IPS-18a (cell line): ENCODE measurements at regions not wholly inside any gene's neighbourhood (a gene's known extent, or its start where the extent isn't known, plus 50 kb on each side); places are given as distances from the start of the nearest gene placed in this dataset.

Experiments
- H3K27ac ChIP-seq: one replicate; pipeline ENCODE4 v1.5.1; 2013; ENCODE audit warnings: low read length
- H3K27me3 ChIP-seq: one replicate; pipeline ENCODE4 v1.6.1; 2013; ENCODE audit warnings: mild to moderate bottlenecking, low read length; ENCODE audit not compliant: control insufficient read depth, insufficient read depth
- H3K36me3 ChIP-seq: one replicate; pipeline ENCODE4 v1.6.1; 2013; ENCODE audit warnings: low read depth, low read length; ENCODE audit not compliant: control insufficient read depth
- H3K4me1 ChIP-seq: one replicate; pipeline ENCODE4 v1.6.1; 2013; ENCODE audit warnings: low read depth, low read length; ENCODE audit not compliant: control insufficient read depth
- H3K4me3 ChIP-seq: one replicate; pipeline ENCODE4 v1.5.1; 2013; ENCODE audit warnings: low read length
- H3K9ac ChIP-seq: one replicate; pipeline ENCODE4 v1.6.1; 2013; ENCODE audit warnings: mild to moderate bottlenecking, low read length, moderate library complexity
- H3K9me3 ChIP-seq: one replicate; pipeline ENCODE4 v1.6.1; 2013; ENCODE audit warnings: low read depth, low read length; ENCODE audit not compliant: control insufficient read depth

DNA sequence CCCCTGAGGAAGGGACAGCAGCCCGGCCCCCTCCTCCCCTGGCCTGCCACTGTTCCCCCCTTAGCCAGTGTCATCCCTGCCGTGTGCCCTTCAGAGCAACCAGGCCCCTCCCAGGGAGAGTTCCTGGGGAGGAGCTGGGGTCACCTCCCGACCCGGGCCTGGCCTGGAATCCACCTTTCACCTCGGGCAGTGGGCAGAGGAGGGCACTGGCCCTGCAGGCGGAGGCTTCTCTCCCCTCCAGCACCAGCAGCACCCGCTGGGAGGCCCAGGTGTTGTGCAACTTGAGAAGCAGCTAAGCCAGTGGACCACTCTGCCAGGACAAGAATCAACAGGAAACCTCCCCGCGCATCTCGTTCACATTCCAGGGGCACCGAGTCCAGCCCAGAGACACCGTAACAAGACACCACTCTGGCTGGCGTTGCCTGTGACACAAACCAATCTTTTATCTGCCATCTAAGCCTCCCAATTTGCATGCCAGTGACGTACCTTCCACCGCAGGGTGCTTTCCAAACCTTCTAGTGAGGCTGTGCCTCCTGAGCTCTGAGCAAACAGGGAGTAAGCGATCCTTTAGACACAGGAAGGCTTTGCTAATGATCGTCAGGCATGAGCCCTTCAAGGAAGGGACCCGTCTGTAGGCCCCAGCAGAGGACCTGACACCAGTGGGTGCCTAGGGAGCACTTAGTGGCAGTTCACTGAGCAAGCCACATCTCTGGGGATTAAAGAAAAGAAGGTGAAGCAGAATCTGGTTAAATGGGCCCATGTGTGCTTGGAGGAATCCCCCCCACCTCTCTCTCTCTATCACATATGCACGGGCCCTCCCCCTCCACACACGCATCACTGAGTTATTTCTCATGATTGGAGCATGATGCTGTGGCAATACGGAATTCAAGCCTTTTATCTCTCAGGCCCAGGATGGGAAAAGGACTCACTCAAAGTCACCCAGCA, 98.9 kb upstream of the TLE3 start:
- no peak overlapping the region for H3K27ac ChIP-seq
- no peaks in the 10 kb centered on the region for H3K27me3 ChIP-seq
- H3K4me3 ChIP-seq: no peak overlapping the region
- no peaks in the 10 kb centered on the region for H3K36me3 ChIP-seq
- H3K9me3 ChIP-seq: no peaks in the 10 kb centered on the region
- no peak overlapping the region for H3K9ac ChIP-seq
- peaks cover 22% of the 10 kb centered on the region for H3K4me1 ChIP-seq

DNA sequence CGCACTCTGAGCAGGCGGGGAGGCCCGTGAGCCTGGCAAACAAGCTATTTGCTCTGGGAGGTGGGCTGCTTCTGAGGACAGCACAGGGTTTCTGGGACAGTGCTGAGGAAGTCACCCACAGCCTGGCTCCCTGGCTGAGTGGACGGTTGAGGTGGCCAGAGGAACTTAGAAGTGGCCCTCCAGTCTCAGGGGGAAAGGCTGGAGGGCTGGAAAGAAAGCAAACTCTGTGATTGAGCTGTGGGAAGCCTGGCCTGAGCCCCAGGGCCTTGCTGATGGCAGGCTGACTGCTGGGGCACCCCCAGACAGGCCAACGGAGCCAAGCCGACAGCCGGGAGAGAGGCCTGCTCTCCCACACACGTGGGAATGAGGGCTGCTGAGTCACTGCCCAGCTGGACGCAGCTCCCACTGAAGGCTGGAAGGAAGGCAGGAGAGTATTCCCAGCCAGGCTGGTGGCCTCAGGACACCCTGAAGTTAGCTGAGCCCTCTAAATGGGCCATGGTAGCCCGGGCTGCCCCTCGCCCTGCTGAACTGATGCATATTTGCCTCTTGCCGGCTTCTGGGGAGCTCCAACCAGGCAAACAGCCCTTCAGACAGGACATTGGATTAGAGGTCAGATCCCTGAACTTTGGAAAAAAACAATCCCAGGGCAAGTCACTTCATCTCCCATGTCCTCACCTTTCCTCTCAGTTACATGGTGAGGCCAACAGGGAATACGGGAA, 98.0 kb upstream of the TLE3 start:
- H3K4me3 ChIP-seq: no peak overlapping the region
- no peaks in the 10 kb centered on the region for H3K27me3 ChIP-seq
- no peaks in the 10 kb centered on the region for H3K9me3 ChIP-seq
- H3K4me1 ChIP-seq: peaks cover 22% of the 10 kb centered on the region
- no peak overlapping the region for H3K9ac ChIP-seq
- H3K36me3 ChIP-seq: no peaks in the 10 kb centered on the region
- no peak overlapping the region for H3K27ac ChIP-seq

DNA sequence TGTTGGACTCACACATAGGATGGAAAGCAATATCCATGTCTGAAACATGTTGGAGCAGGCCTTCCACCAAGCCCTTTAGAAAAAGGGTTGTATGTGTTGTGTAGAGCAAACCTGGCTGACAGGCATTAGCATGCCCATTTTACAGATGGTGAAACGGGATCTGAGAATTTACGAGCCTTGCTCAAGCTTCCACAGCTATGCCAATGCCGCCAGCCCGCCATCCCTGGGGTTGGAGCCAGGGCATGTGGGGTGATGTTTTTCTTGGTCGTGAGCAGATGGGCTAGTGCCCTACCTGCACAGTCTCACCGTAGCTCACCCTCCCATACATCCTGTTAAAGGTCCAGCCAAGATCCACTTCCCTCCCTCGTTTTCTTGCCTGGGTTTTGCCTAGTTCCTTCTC, 97.5 kb upstream of the TLE3 start:
- Histone ChIP-seq H3K27ac (no peak overlapping the region), H3K9me3 (no peaks in the 10 kb centered on the region), H3K4me1 (peaks cover 22% of the 10 kb centered on the region), H3K4me3 (no peak overlapping the region), H3K9ac (no peak overlapping the region), H3K27me3 (no peaks in the 10 kb centered on the region), H3K36me3 (no peaks in the 10 kb centered on the region)

DNA sequence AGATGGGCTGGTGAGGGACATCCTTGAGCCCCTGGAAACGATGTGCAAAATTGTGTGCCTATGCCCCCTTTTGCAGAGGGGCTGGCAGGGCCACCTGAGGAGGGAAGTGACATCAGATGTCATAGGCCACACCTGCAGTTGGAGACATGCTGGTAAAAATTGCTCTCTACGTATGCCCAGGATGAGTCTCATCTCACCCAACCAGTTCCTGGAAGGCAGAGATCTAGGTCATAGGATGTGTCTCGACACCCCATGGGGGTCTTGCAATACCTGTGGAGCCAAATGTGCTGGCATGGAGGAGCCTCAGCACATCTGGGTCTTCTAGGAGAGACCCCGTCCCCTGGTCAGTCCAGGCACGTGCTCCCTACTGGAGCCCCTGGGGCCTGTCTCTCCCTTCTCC, 96.5 kb upstream of the TLE3 start:
- H3K4me3 ChIP-seq: no peak overlapping the region
- H3K9ac ChIP-seq: no peak overlapping the region
- no peak overlapping the region for H3K27ac ChIP-seq
- H3K36me3 ChIP-seq: no peaks in the 10 kb centered on the region
- H3K9me3 ChIP-seq: no peaks in the 10 kb centered on the region
- H3K27me3 ChIP-seq: no peaks in the 10 kb centered on the region
- peaks cover 18% of the 10 kb centered on the region for H3K4me1 ChIP-seq

DNA sequence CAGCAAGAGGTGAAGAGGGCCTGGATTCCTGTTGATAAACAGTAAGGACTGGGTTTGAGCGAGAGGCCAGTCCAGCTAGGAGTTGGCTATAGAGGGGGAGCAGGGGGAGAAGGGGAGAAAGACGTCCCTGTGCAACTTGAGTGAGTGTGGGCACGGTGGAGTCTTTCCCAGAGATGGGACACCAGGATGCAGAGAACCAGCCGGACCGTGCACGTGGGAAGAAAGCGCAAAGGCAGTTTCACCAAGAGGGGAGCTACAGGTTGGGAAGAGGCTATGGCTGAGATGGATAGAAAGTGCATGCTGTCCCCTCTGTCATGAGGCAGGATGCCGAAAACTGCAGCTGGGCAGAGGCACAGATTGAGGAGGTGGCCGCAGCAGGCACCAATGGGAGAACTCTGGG, 96.0 kb upstream of the TLE3 start:
- peaks cover 13% of the 10 kb centered on the region for H3K4me1 ChIP-seq
- no peak overlapping the region for H3K4me3 ChIP-seq
- H3K36me3 ChIP-seq: no peaks in the 10 kb centered on the region
- H3K27me3 ChIP-seq: no peaks in the 10 kb centered on the region
- no peak overlapping the region for H3K9ac ChIP-seq
- no peaks in the 10 kb centered on the region for H3K9me3 ChIP-seq
- H3K27ac ChIP-seq: no peak overlapping the region

DNA sequence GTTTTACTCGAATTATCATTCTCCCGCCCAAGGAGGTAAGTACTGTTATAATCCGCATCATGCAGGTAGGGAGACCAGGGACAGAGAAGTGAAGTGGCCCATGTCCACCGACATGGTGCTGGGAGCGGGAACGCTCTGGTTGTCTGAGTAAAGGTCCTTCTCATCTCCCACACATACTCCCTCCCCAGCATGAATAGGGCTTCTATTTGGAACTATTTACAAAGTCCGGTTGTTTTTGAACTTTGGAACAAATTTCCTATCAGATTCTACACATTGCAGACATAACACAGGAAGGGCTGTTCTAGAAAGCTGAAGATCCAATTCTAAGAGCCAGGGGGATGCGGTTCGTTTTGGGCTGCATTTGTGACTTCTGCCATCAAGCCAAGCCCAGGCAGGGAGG, 94.8 kb upstream of the TLE3 start:
- H3K9me3 ChIP-seq: no peaks in the 10 kb centered on the region
- no peaks in the 10 kb centered on the region for H3K27me3 ChIP-seq
- H3K27ac ChIP-seq: no peak overlapping the region
- H3K36me3 ChIP-seq: no peaks in the 10 kb centered on the region
- peaks cover 11% of the 10 kb centered on the region for H3K4me1 ChIP-seq
- H3K9ac ChIP-seq: no peak overlapping the region
- no peak overlapping the region for H3K4me3 ChIP-seq

DNA sequence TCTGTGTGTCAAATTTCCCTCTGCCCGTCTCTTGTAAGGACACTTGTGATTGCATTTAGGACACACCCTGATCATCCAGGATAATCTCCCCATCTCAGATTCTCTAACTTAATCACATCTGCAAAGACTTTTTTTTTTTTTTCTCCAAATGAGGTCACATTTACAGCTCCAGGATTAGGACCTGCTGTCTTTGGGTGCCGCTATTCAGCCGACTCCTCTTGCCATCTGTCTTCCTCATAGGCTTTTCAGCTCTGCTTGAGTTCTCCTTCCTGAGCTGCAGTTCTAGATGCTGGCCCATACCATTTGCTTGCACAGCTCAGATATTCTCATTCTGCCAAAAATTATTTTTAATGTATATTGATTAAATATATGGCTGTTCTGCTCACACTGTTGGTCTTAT, 94.3 kb upstream of the TLE3 start:
- Histone ChIP-seq H3K27ac (no peak overlapping the region), H3K4me1 (peaks cover 11% of the 10 kb centered on the region), H3K4me3 (no peak overlapping the region), H3K9me3 (no peaks in the 10 kb centered on the region), H3K36me3 (no peaks in the 10 kb centered on the region), H3K27me3 (no peaks in the 10 kb centered on the region), H3K9ac (no peak overlapping the region)

DNA sequence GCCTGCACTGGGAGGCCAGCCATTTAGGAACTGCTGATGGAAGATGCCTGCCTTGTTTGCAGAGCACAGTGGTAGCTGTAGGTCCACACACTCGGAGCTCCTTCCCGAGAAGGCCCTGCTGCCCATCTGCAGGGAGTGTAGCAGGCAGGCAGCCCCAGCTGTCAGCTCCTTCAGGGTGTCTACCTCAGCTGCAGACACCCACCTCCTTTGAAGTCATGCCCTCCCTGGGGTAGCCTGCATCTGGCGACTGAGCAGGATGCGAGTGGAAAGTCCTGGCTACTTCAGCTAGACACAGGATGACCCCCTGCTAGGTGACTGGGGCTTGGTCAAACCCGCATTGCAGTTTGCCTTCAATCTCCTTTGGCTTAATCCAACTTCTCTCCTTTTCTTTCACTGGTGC, 93.2 kb upstream of the TLE3 start:
- H3K27me3 ChIP-seq: no peaks in the 10 kb centered on the region
- no peak overlapping the region for H3K9ac ChIP-seq
- no peak overlapping the region for H3K27ac ChIP-seq
- no peaks in the 10 kb centered on the region for H3K9me3 ChIP-seq
- peaks cover under 1% of the 10 kb centered on the region for H3K4me1 ChIP-seq
- no peaks in the 10 kb centered on the region for H3K36me3 ChIP-seq
- no peak overlapping the region for H3K4me3 ChIP-seq

DNA sequence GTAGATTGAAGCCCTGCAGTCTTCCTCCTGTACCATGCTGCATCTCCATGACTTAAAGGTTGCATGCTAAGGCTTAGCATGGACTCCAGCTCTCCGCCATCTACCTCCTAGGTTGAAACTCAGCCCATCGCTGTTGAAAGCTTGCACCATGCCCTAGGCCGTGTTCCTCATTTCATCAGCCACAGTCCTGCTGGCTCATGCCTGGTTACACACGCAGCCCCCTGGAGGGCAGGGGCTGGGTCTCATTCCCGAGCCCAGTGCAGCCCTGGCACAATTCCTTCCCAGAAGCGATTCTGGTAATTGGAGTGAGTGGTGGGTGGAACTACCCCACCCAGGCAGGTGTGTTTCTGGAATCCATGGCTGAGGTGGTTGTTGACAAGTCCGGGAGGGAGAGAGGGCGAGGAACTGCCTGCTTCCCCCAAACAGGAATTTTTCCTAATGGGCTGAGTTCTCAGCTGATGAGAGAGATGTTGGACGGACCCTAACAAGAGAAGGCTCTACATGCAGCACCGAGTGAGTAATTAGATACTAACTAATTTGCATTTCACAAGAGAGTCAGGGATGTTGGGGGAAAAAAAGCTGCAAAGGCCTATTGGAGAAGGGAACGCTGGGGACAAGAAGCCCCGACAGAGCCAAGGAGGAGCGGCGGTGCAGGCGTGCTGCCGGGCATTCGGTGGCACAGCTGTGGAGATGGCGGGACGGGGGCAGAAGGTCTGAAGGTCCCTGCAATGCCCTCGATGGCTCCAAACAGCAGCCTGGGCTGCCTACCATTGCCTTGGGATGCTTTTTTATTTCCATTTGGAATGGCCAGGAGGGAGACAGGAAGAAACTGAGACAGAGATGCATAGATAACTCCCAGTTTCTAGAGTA, 92.3 kb upstream of the TLE3 start:
- Histone ChIP-seq H3K4me3 (no peak overlapping the region), H3K9ac (no peak overlapping the region), H3K27ac (no peak overlapping the region), H3K9me3 (no peaks in the 10 kb centered on the region), H3K4me1 (no peaks in the 10 kb centered on the region), H3K36me3 (no peaks in the 10 kb centered on the region), H3K27me3 (no peaks in the 10 kb centered on the region)

DNA sequence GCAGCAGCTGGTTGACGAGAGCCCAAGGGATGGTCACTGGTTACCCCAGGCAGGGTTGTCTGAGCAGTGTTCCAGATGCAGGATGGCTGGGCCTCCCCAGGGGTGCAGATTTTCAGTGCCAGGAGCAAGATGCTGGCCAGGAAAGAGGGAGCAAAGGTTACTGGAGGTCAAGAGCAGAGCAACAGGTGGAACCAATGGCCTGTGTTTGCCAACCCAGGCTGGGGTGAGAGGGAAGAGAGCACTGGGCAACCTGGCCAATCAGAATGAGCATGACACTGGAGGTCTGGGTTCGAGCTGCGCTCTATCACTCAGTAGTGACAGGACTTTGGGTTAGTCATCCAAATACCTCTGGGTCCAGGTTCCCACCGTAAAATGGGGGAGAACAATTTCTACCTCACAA, 90.6 kb upstream of the TLE3 start:
- Histone ChIP-seq H3K4me3 (no peak overlapping the region), H3K36me3 (no peaks in the 10 kb centered on the region), H3K27me3 (no peaks in the 10 kb centered on the region), H3K27ac (no peak overlapping the region), H3K4me1 (no peaks in the 10 kb centered on the region), H3K9ac (no peak overlapping the region), H3K9me3 (no peaks in the 10 kb centered on the region)

DNA sequence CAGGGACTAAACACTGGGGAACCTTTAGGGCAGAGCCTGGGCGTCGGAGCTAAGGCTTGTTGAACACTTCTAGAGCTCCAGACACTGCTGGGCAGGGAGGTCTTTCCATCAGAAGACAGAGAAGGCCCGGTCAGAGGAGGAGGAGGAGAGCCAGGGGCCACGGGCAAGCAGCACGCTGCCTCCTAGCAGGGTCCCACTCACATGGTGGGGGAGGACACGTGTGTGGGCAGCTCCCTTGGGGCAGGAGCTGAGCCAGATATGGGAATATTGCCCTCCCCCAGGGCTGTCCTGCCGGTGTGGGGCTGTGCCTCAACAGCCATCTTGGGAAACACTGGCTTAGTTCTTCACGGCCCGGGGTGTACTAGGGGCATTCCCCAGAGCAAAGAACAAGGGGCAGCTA, 89.6 kb upstream of the TLE3 start:
- H3K27me3 ChIP-seq: no peaks in the 10 kb centered on the region
- H3K9me3 ChIP-seq: no peaks in the 10 kb centered on the region
- H3K36me3 ChIP-seq: no peaks in the 10 kb centered on the region
- H3K9ac ChIP-seq: no peak overlapping the region
- no peaks in the 10 kb centered on the region for H3K4me1 ChIP-seq
- H3K4me3 ChIP-seq: no peak overlapping the region
- H3K27ac ChIP-seq: no peak overlapping the region
